ENCODE measurements at regions not wholly inside any gene's neighbourhood (a gene's known extent, or its start where the extent isn't known, plus 50 kb on each side); places are given as distances from the start of the nearest gene placed in this dataset.

DNA sequence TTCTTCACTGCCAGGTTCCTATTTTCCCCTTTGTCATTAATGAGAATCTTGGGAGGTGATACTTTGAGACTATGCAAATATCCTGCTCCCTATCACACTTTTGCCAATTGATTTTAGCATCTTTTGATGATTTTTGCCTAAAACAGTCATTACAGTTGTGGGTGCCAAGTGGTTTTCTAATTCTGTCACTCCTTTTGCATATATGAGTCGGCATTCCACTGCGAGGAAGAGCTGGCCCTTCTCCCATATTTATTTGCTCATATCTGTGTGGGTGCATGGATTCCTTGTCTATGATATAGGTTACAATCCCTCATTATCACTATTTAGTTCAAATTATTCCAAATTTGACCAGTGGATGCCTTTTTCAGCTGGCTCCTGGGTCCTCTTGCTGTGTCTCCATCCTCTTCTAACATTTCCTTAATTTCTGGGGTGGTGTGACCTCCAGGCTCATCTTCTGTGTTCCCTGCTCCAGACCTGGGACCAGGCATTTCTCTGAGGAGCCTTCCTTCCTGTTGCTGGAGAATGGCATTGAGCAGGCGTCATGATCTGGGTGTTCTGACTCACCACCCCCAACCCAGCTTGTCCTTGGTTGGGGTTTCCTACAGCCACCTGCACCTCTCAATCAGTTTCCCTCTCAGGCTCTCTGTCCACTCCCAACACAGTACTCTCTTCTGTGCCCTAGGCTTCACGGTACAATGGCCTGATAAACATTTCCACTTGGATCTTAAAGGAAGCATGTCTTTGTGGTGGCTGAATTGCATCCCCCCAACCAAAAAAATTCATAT is 106.7 kb downstream of the NXNL2 start:
- no peak for TF ChIP-seq EP300 (IDR thresholded peaks at IDR 0.05)
- no peak for TF ChIP-seq CTCF (IDR thresholded peaks at IDR 0.05)
- TF ChIP-seq CBX2 (IDR thresholded peaks at IDR 0.05; ENCODE audit: borderline replicate concordance, low read depth): no peak
- TF ChIP-seq PBX3 (IDR thresholded peaks at IDR 0.05): no peak
- no peak for TF ChIP-seq ATOH8 (CRISPR knock-in tag; IDR thresholded peaks at IDR 0.05; ENCODE audit: low read depth)
- TF ChIP-seq CHD2 (IDR thresholded peaks at IDR 0.05; ENCODE audit: low read length, partially characterized antibody): no peak
- no peak for TF ChIP-seq HES2 (IDR thresholded peaks at IDR 0.05)
- TF ChIP-seq ESRRA (IDR thresholded peaks at IDR 0.05; ENCODE audit: borderline replicate concordance, low read length): no peak
